ENCODE measurements at regions not wholly inside any gene's neighbourhood (a gene's known extent, or its start where the extent isn't known, plus 50 kb on each side); places are given as distances from the start of the nearest gene placed in this dataset.

- no peaks in the 10 kb centered on the region for H3K36me3 ChIP-seq
- no peaks in the 10 kb centered on the region for H3K9me3 ChIP-seq
- TF ChIP-seq CTCF (IDR thresholded peaks at IDR 0.05), result no peak
- no peak overlapping the region for H3K27ac ChIP-seq
- no peak overlapping the region for H3K4me3 ChIP-seq
- H3K9ac ChIP-seq (ENCODE audit: low read depth in 2 of 2, low read length in 2 of 2), result no peak overlapping the region
- no peaks in the 10 kb centered on the region for H3K27me3 ChIP-seq
- intact Hi-C loops (cut with DNase I), result no loop called here
- no peak for DNase-seq
- no peaks in the 10 kb centered on the region for H3K4me1 ChIP-seq
These were observed 170.8 kb downstream of the ABCA8 start for GRCh38 chr17:68784431-68784830.

GRCh38 chr17:68783861-68784260, 171.3 kb downstream of the ABCA8 start:
- Histone ChIP-seq H3K27me3 (no peaks in the 10 kb centered on the region), H3K4me1 (no peaks in the 10 kb centered on the region), H3K27ac (no peak overlapping the region), H3K9me3 (no peaks in the 10 kb centered on the region), H3K9ac (ENCODE audit: low read depth in 2 of 2, low read length in 2 of 2) (no peak overlapping the region), H3K36me3 (no peaks in the 10 kb centered on the region), H3K4me3 (no peak overlapping the region)
- no peak for DNase-seq
- intact Hi-C loops (cut with DNase I), result no loop called here
- no peak for TF ChIP-seq CTCF (IDR thresholded peaks at IDR 0.05)

- no peak overlapping the region for H3K27ac ChIP-seq
- no peak overlapping the region for H3K4me3 ChIP-seq
- H3K36me3 ChIP-seq, result no peaks in the 10 kb centered on the region
- no peak for TF ChIP-seq CTCF (IDR thresholded peaks at IDR 0.05)
- no peaks in the 10 kb centered on the region for H3K27me3 ChIP-seq
- H3K4me1 ChIP-seq, result no peaks in the 10 kb centered on the region
- H3K9ac ChIP-seq (ENCODE audit: low read depth in 2 of 2, low read length in 2 of 2), result no peak overlapping the region
- DNase-seq, result no peak
- no peaks in the 10 kb centered on the region for H3K9me3 ChIP-seq
- intact Hi-C loops (cut with DNase I), result no loop called here
These were observed 172.4 kb downstream of the ABCA8 start for GRCh38 chr17:68782789-68783188.

DNA sequence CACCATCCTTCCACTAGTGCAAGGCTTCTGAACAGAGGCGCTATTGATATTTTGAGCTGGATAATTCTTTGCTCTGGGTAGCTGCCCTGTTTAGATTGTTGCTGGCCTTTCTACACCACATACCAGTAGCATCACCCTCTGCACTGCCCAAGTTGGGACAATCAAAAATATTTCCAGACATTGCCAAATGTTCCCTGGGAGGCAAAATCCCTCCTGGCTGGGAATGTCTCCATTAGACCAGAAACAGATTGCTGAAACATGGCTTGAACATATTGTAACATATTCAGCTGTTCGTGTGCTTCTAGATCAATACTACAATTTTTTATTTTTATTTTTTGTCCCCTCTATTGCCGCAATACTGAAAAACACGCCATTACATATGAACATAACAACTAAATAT, 174.6 kb downstream of the ABCA8 start:
- Histone ChIP-seq H3K36me3 (no peaks in the 10 kb centered on the region), H3K9ac (ENCODE audit: low read depth in 2 of 2, low read length in 2 of 2) (no peak overlapping the region), H3K9me3 (no peaks in the 10 kb centered on the region), H3K4me1 (no peaks in the 10 kb centered on the region), H3K27me3 (no peaks in the 10 kb centered on the region), H3K27ac (no peak overlapping the region), H3K4me3 (no peak overlapping the region)
- no peak for DNase-seq
- TF ChIP-seq CTCF (IDR thresholded peaks at IDR 0.05), result no peak
- intact Hi-C loops (cut with DNase I), result no loop called here

DNA sequence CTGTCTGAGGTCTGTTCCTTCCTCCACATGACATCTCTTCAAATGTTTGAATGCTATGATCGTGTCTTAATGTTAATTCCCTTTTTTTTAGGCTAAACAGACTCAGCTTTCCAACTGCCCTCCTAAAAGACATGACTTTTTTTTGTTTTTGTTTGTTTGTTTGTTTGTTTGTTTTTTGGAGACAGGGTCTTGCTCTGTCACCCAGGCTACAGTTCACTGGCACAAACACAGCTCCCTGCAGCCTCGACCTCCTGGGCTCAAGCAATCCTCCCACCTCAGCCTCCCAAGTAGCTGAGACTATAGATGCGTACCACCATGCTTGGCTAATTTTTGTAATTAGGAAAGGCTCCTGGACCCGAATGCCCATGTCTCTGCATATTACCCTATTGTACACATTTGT, 176.5 kb downstream of the ABCA8 start:
- intact Hi-C loops (cut with DNase I), result loop anchor here (5.0 to 10.0 kb wide), 3 partner anchors 136 to 276 kb away; no protein-coding TSS in a partner anchor
- no peak for DNase-seq
- Histone ChIP-seq H3K4me1 (no peaks in the 10 kb centered on the region), H3K9me3 (no peaks in the 10 kb centered on the region), H3K4me3 (no peak overlapping the region), H3K27me3 (no peaks in the 10 kb centered on the region), H3K36me3 (no peaks in the 10 kb centered on the region), H3K9ac (ENCODE audit: low read depth in 2 of 2, low read length in 2 of 2) (no peak overlapping the region), H3K27ac (no peak overlapping the region)
- no peak for TF ChIP-seq CTCF (IDR thresholded peaks at IDR 0.05)

Data from colonic mucosa (tissue), 4 donors.